Fibroblast of skin of back (primary cell): ENCODE measurements at regions not wholly inside any gene's neighbourhood (a gene's known extent, or its start where the extent isn't known, plus 50 kb on each side); places are given as distances from the start of the nearest gene placed in this dataset.

Experiments used
- DNase-seq: peaks from one replicate; pipeline ENCODE4 v3.0.0-alpha.2; 2013

GRCh38 chr1:105636052-105636451 is 1420.4 kb upstream of the PRMT6 start:
- no peak for DNase-seq

GRCh38 chr1:105641407-105641806 is 1415.1 kb upstream of the PRMT6 start:
- no peak for DNase-seq

- no peak for DNase-seq
These were observed 1404.4 kb upstream of the PRMT6 start for GRCh38 chr1:105652109-105652508.

- no peak for DNase-seq
These were observed 1401.4 kb upstream of the PRMT6 start for GRCh38 chr1:105655032-105655431.

- no peak for DNase-seq
These were observed 1392.0 kb upstream of the PRMT6 start for GRCh38 chr1:105664495-105664894.

DNA sequence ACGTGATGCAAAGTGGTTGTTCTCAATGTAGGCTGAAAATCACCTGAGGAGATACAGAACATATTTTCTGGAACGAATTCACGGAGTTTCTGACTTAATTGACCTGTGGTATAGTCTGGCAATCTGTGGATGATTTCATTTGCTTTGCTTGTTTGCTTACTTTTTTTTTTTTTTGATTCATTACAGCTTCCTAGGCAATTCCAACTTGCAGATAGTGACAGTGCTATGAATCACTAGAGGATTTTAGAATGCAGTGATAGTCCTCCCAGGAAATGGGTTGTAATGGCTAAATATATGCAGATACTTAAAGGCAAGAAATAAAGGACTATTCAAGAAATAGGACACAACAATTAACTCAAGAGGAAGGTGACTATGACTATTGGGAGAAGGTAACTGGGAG is 1378.1 kb upstream of the PRMT6 start:
- DNase-seq: peak; percentile 5

DNA sequence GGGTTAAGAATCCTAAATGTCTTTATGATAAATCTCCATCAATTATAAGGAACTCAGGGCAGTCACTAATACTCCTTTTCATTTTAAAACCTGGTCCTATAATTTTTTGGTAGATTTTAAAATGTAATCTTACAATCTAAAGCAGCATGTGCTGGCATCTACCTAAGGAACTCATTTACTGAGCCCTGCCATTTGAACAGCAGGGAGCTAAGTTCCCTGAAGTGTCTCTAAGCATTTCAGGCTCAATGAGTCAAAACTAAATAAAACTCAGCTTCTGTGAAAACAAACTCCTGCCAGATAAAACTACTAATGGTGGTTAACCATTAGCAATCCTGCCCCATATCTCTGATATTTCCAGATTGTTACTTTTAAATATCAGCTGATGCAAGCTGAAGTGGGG is 1371.8 kb upstream of the PRMT6 start:
- DNase-seq: no peak

GRCh38 chr1:105686026-105686425 is 1370.4 kb upstream of the PRMT6 start:
- no peak for DNase-seq

- no peak for DNase-seq
These were observed 1369.4 kb upstream of the PRMT6 start for GRCh38 chr1:105686874-105687690.

GRCh38 chr1:105700723-105701122 is 1355.8 kb upstream of the PRMT6 start:
- no peak for DNase-seq

GRCh38 chr1:105724286-105724685 is 1332.2 kb upstream of the PRMT6 start:
- DNase-seq: no peak

- DNase-seq: no peak
These were observed 1325.8 kb upstream of the PRMT6 start for GRCh38 chr1:105730701-105731100.

GRCh38 chr1:105736349-105736748 is 1320.1 kb upstream of the PRMT6 start:
- no peak for DNase-seq

- DNase-seq: no peak
These were observed 1276.7 kb upstream of the PRMT6 start for GRCh38 chr1:105779727-105780126.

GRCh38 chr1:105785021-105785420 is 1271.5 kb upstream of the PRMT6 start:
- peak; percentile 12 for DNase-seq

DNA sequence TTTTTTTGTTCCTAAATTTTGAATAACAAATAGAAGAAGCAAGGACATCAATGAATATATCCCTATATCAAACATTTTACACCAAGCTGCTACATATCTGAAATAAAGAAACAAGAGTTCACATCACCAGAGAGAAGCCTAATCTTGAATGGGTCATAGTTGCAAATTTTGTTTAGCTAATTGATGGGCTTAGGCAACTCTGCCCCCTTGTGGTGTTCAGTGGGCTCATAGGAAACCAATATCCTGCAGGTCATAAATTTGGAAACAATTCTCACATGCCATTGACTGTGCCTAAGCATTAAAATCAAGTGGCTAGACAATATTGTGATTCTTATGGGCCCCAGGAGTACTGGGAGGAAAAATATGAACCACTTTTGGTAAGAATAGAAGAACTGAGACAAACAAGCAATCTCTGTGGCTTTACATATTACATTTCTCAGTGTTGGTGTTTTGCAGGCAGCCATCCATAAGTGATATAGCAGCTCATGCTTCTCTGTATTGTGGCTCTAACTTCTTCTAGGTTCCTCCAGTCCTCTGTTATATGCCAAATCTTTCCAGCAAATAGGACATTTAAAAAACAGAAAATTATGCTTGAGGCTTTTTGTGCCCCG is 1262.8 kb upstream of the PRMT6 start:
- peak; percentile 39 for DNase-seq

DNA sequence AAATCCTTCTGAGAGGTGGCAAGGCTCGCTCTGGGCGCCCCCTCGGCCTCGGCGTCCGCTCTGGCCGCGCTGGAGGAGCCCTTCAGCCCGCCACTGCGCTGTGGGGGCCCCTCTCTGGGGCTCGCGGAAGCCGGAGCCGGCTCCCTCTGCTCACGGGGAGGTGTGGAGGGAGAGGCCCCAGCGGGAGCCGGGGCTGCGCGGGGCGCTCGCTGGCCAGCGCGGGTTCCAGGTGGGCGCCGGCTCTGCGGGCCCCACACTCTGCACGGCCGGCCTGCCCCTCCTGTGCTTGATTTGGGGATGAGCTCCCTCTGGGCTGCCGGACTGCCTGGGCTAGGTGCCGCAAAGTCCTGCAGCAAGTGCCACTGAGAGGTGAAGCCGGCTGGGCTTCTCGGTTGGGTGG is 1260.7 kb upstream of the PRMT6 start:
- DNase-seq: no peak

DNA sequence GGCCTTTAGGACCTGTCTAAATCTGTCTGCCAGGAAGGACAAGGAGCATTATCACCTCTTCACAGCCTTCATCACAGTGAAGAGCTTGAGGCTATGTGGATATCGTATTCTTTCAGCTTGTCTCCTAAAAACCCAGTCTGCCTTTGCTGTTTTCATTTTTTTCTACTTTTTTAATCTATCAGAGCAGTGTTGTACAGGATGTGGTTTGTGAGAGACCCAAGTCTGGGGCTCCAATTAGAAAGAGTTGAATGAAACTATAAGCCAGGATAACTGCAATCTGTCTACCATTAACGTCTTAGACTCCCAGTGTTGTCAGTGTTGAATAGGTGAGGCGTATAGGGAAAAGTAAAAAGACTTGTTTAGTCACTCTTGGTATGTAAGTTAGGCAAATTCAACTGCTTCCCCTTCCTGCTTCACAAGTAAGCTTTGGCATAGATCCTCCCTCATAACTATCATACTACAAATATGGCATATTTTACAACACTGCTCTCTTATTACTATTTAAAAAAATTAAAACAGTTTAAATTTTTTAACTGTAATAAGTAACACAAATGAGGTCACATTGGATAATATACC is 1225.8 kb upstream of the PRMT6 start:
- no peak for DNase-seq

GRCh38 chr1:105838071-105838470 is 1218.4 kb upstream of the PRMT6 start:
- no peak for DNase-seq

- no peak for DNase-seq
These were observed 1190.9 kb upstream of the PRMT6 start for GRCh38 chr1:105865546-105865945.

GRCh38 chr1:105872817-105873216 is 1183.7 kb upstream of the PRMT6 start:
- DNase-seq: no peak

- no peak for DNase-seq
These were observed 1181.9 kb upstream of the PRMT6 start for GRCh38 chr1:105874621-105875020.

DNA sequence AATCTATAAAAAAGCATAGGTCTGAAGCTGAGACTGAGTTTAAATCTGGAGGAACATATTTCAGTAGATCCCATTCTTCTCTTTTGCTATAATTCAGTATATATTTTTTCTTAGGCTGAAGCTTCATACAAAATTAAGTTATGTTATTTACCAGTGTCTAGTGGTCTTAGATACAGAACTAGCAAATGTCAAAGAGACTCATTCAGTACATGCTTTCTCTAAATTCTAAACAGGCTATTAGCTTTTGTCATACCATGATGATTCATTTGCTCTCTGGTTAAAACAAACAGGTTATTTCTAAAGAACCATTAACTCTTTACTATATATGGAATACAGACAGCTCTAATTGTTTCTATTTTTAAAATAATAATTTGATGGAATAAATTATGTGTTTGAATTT is 1170.2 kb upstream of the PRMT6 start:
- DNase-seq: no peak

DNA sequence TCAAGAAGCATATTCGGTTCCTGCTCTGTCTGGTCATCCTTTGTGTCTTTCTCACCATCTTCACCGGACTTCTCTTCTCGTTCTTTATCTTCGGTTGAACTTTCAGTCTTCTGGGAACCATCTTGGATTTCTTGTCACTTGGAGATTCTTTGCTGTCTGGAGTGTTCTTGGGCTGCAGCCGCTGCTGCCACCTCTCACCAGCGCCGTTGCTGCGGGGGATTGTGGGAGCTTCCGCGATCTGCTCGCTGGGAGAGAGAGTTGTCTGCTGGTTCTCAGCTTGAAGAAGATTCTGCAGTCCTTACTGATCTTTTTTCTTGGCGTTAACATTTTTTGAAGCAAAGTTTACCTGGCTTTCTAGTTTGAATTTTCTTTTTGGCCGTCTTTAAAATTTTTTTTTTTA is 1165.2 kb upstream of the PRMT6 start:
- no peak for DNase-seq
